ENCODE measurements at regions not wholly inside any gene's neighbourhood (a gene's known extent, or its start where the extent isn't known, plus 50 kb on each side); places are given as distances from the start of the nearest gene placed in this dataset.

- no peak for TF ChIP-seq PATZ1 (CRISPR knock-in tag; IDR thresholded peaks at IDR 0.05; ENCODE audit: borderline replicate concordance)
- no peak for TF ChIP-seq ZFP3 (CRISPR knock-in tag; IDR thresholded peaks at IDR 0.05)
- TF ChIP-seq ARNTL (CRISPR knock-in tag; IDR thresholded peaks at IDR 0.05; ENCODE audit: borderline replicate concordance, low read depth) = no peak
Measured at GRCh38 chr9:26392639-26393038, 500.0 kb downstream of the CAAP1 start.

All from SK-N-SH treated with all-trans-retinoic acid at 6 μM for 48 hours (cell line).